HG02678 (cell line): ENCODE measurements at regions not wholly inside any gene's neighbourhood (a gene's known extent, or its start where the extent isn't known, plus 50 kb on each side); places are given as distances from the start of the nearest gene placed in this dataset.
"Not testable (repeated sequence)": the region's sequence is repeated elsewhere in the genome, so short reads cannot be mapped to it uniquely, and the experiment has no call there.

Experiments used
- ATAC-seq: cut with Tn5 transposase; IDR thresholded peaks from one replicate; pipeline ENCODE4 v1.9.1; 2021; ENCODE audit warnings: mild to moderate bottlenecking, moderate library complexity; ENCODE audit not compliant: unreplicated experiment

- ATAC-seq: no peak
These were observed 615.3 kb downstream of the TRIB2 start for GRCh38 chr2:13332060-13332459.

DNA sequence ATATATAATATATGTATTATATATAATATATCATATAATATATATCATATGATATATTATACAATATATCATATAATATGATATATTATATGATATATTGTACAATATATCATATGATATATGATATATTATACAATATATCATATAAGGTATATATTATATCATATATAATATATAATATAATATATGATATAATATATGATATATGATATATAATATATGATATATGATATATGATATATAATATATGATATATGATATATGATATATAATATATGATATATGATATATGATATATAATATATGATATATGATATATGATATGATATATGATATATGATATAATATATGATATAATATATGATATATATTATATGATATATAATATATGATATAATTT lies 617.3 kb downstream of the TRIB2 start:
- not testable (repeated sequence) for ATAC-seq

- no peak for ATAC-seq
These were observed 617.8 kb downstream of the TRIB2 start for GRCh38 chr2:13334545-13334944.

- ATAC-seq: no peak
These were observed 619.3 kb downstream of the TRIB2 start for GRCh38 chr2:13335862-13336535.

GRCh38 chr2:13351068-13351467 lies 634.3 kb downstream of the TRIB2 start:
- ATAC-seq: no peak

GRCh38 chr2:13353083-13353482 lies 636.3 kb downstream of the TRIB2 start:
- ATAC-seq: no peak

DNA sequence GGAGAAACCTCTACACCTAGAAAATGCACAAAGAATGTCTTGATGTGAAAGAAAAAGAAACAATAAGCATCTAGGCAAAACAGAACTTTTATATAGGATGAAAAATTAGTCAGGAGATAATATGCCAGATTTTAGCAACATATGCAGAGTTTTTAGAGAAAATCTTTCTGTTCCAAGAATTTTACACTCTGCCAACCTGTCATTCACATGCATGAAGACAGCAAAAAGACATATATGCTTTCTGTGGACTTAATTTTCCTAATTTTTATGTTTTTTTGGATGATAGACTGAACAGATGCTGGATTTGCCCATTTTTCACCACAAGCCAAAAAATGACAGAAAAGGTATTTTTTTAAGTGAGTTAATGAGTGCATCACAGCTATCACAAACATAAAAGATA lies 637.3 kb downstream of the TRIB2 start:
- no peak for ATAC-seq

GRCh38 chr2:13381928-13382327 lies 665.2 kb downstream of the TRIB2 start:
- ATAC-seq: not testable (repeated sequence)

DNA sequence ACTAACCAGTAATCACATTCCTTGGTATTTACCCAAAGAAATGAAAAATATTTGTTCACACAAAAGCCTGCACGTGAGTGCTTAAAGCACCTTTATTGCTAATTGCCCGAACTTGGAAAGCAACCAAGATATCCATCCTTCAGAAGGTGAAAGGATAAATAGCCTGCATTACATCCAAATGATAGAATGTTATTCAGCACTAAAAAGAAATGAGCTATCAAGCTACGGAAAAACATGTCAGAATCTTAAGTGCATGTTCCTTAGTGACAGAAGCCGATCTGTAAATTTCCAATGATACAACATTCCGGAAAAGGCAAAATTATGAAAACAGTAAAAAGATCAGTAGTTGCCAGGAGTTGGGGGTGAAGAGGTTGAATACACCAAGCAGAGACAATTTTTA lies 672.4 kb downstream of the TRIB2 start:
- not testable (repeated sequence) for ATAC-seq

DNA sequence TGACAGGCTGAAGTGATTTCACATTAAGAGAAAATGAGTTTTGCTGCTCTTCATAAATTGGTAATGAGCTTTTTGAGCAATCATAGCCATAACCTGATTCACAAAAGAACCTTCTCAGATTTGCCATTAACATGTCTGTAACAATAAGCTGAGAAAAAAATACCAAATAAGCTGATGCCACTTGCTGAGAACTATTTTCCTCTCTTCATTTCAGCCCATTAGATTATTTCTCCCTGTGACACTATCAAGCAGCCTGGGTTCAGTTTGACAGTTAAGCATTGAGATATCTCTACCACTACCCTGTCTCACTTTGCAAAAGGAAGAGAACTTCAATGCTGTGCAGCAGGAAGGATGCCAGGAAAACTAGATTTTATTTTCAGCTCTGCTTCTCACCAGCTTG lies 673.9 kb downstream of the TRIB2 start:
- no peak for ATAC-seq

DNA sequence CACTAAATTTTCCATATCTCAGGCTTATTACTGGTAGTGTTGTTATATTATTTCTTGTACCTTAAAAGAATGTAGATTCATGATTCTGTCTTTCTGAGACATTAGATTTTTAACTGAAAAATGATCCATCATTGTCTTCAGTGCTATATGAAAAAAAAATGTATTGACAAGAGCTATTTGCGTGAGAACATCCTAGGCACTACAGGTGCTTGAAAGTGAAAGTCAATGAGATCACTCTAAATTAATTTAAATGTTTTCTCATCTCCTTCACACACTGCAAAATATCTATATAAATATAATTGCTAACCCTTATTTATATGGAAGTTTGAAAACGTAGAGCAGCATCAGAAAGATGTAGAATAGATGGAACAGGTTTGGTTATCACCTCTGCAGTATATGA lies 684.6 kb downstream of the TRIB2 start:
- no peak for ATAC-seq

- no peak for ATAC-seq
These were observed 697.3 kb downstream of the TRIB2 start for GRCh38 chr2:13413989-13414388.

DNA sequence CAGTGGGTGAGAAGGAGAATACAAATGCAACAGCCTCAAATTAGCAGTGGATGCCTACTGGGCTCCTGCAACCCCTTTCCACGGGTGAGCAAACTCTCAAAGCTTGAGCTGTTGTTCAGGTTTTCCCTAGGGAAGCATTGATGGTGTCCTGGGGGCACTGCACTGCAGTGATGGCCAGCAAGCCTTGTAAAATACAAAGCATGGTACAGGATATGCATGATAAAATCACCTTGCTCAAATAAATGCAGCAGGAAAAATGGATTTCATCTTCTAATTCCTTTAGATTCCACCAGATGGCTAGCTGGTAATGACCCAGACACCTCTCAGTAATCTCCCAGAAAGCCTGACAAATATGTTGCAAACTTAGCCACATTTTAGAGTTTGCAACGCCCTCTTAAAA lies 698.2 kb downstream of the TRIB2 start:
- no peak for ATAC-seq

GRCh38 chr2:13433954-13434353 lies 717.2 kb downstream of the TRIB2 start:
- ATAC-seq: no peak

DNA sequence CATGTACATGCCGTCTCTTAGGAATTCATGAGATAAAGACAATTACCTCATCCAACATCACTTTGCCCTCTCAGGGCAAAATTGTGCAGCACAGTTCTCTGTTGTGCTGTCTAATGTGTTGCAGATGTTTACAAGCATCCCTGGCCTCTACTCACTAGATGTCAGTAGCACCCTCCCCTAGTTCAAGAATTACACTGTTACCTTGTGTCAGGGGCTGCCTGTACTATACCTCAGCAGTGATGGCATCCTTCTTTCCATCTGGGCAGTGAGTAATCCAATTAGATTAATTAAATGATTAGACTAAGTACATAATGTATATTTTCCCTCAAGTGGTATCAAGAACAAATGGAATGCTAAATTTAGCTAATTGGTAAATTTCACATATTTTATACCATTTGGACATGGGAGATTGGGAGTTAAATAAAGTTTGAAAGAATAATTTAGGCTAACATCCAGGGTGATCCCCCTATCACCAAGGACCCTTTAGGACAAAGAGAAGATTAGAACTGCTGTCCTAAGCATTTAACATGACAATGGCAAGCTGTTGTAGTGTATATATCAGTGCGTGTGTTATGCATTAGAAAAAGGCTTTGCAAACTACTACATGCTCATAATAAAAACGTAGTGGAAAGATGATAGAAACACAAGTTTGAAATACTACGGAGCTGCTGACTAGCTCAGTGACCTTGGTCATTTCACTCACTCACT lies 727.0 kb downstream of the TRIB2 start:
- peak; percentile 51 for ATAC-seq

GRCh38 chr2:13462464-13462863 lies 745.7 kb downstream of the TRIB2 start:
- no peak for ATAC-seq

GRCh38 chr2:13466076-13466475 lies 749.3 kb downstream of the TRIB2 start:
- ATAC-seq: no peak

DNA sequence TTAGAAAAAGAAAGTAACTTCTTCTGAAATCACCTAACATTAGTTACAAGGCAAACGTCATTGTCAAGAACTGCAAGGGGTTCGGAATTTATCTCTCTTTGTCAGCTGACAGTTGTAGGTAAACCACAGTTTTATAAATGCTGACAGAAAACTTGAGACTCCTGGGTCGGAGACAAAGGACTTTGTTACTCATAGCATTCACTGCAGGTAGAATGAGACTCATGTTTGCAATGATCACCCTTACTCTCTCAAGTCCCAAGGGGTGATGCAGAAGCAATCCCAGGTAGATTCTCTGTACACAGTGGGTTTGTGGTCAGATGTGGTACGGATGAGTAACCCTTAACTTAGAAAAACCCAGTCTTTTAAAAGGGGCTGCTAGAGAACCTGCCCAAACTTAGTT lies 757.8 kb downstream of the TRIB2 start:
- ATAC-seq: no peak

DNA sequence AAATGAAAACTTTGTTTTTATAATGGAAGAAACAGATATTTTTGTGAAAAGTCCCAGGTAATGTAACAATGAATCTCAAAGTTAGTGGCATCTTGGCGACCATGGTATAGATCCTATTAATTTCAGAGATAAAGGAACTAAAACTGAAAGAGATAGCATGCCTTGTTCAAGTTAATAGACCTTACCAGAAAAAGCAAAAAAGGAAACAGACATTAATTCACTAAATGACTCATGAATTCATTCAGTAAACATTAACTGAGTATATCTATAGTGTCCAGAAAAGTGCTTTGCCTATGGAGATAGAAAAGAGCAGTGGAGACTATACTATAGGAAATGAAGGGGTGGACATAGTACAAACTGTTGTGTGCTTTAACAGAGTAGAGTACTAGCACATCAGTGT lies 763.3 kb downstream of the TRIB2 start:
- peak; percentile 85 for ATAC-seq

DNA sequence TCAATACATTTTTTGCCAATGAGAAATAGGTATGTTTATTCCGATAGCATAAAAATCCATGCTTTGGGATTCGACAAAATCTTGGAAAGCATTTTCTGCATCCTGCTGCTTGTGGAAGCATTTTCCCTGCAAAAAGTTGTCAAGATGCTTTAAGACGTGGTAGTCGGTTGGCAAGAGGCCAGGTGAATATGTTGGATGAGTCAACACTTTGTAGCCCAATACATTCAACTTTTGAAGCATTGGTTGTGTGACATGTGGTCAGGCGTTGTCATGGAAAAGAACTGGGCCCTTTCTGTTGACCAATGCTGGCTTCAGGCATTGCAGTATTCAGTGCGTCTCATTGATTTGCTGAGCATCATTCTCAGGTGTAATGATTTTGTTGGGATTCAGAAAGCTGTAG lies 764.5 kb downstream of the TRIB2 start:
- ATAC-seq: no peak

GRCh38 chr2:13485256-13485655 lies 768.5 kb downstream of the TRIB2 start:
- no peak for ATAC-seq

DNA sequence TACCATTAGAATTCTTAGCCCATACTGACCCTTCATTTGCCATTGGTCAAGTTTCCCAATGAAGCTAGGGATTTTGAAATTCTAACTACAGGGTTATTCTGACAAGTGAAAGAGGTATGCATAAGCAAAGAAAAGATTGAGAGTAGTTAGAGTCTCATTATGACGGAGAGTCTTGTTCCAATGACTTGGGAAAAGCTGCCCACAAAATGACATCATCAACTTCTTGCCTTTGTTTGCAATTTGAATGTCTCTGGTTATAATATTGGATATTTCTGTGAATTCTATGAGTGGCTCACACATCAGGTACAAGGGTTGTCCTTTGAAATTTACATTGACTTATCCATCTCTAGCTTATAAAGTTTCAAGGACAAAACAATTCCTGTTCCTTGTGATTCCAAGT lies 772.2 kb downstream of the TRIB2 start:
- ATAC-seq: no peak

DNA sequence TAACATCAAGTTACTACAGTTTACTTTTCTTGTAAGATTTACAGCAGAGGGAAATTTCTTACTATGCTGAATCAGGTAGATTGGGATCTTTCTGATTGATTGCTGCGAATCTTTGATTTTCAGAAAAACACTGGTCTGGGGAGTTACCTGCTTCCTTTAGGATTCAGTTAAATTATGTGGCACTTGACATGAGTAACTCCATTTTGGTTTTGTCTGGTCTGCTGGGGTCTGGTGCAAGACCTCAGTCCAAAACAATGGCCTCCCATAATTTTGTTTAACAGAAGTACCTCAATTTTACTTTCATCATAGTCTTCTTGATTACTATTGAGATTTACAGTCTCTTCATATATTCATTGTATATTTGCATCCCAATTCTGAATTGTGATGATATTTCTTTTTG lies 775.5 kb downstream of the TRIB2 start:
- ATAC-seq: no peak
